Body of pancreas (tissue), 4 donors: ENCODE measurements at regions not wholly inside any gene's neighbourhood (a gene's known extent, or its start where the extent isn't known, plus 50 kb on each side); places are given as distances from the start of the nearest gene placed in this dataset.

ENCODE experiments used
- ATAC-seq: fragments of 150-250 bp; one replicate; pipeline ENCODE4 v1.9.1; 2016
- DNase-seq, 4 donors: peaks; one replicate each; pipeline ENCODE4 v3.0.0-alpha.2; 2019
- H3K27ac ChIP-seq, 4 donors: fragments of 200-600 bp; sonication (generic); 1 replicate in 3 of 4; 2 replicates in 1 of 4; pipeline versions ENCODE4 v1.5.1 to v1.6.1; 2016 to 2019; ENCODE audit warnings: mild to moderate bottlenecking in 1 of 4, mixed read lengths in 1 of 4, moderate library complexity in 1 of 4
- H3K27me3 ChIP-seq, 2 donors: fragments of 200-600 bp; sonication (generic); one replicate each; pipeline ENCODE4 v1.6.0; 2016; ENCODE audit warnings: mild to moderate bottlenecking in 1 of 2
- H3K36me3 ChIP-seq, 2 donors: fragments of 200-600 bp; sonication (generic); replicated peaks in 1 of 2; 2 replicates each; pipeline ENCODE4 v1.5.1; 2016; ENCODE audit warnings: low read depth in 2 of 2; ENCODE audit not compliant: insufficient read depth in 1 of 2
- H3K4me1 ChIP-seq: fragments of 200-600 bp; sonication (generic); one replicate; pipeline ENCODE4 v1.6.0; 2016
- H3K4me3 ChIP-seq, 2 donors: fragments of 200-600 bp; sonication (generic); 1 replicate in 1 of 2; 2 replicates in 1 of 2; pipeline ENCODE4 v1.5.1; 2016 to 2019
- H3K9me3 ChIP-seq, 3 donors: fragments of 200-600 bp; sonication (generic); 1 replicate in 2 of 3; 2 replicates in 1 of 3; pipeline ENCODE4 v1.5.1; 2016
- POLR2A ChIP-seq, 3 donors: fragments of 450-650 bp; IDR thresholded peaks; one replicate each; pipeline ENCODE4 v1.6.1; 2016; ENCODE audit warnings: antibody characterized with exemption in 3 of 3, mild to moderate bottlenecking in 2 of 3
- WGBS, 2 donors: methylation state at CpG; one replicate each; pipeline ENCODE4 v1.1.5; 2017; 5-methylcytosine and 5-hydroxymethylcytosine counted together
- intact Hi-C: fragments of 100-400 bp; cut with DNase I; formaldehyde crosslinking; loops from one replicate; pipeline ENCODE4 v1.15.1; 2023
- TF ChIP-seq, protein P1 (sequence below), 7 experiments: fragments of 450-650 bp in 4 of 7; fragments of 200-600 bp in 3 of 7; sonication (generic) in 3 of 7; IDR thresholded peaks; one replicate each; pipeline ENCODE4 v1.5.1; 2016 to 2019; ENCODE audit warnings: antibody characterized with exemption in 7 of 7

DNA sequence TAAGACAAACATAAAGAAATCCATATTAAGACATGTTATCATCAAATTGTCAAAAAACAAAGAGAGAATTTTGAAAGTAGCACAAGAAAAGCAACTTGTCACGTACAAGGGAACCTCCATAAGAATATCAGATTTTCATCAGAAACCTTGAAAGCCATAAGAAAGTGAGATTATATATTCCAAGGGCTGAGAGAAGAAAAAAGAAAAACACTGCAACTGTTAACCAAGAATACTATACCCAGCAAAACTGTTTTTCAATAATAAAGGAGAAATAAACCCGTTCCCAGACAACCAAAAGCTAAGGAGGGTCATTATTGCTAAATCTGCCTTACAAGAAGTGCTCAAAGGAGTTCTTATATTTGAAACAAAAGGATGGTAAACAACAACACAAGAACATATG, 94.7 kb upstream of the TSPAN8 start:
- no peaks in the 10 kb centered on the region for H3K4me1 ChIP-seq
- H3K27ac ChIP-seq = no peak overlapping the region
- H3K4me3 ChIP-seq = no peak overlapping the region
- WGBS, 2 donors = 57 to 71% methylated on average over 2 of the region's 2 CpGs
- DNase-seq (no peak), ATAC-seq (no peak)
- H3K9me3 ChIP-seq = peaks cover 0 to 15% (median 0%) of the 10 kb centered on the region in 3 donors
- intact Hi-C loops = no loop called here
- TF ChIP-seq, protein P1, sequence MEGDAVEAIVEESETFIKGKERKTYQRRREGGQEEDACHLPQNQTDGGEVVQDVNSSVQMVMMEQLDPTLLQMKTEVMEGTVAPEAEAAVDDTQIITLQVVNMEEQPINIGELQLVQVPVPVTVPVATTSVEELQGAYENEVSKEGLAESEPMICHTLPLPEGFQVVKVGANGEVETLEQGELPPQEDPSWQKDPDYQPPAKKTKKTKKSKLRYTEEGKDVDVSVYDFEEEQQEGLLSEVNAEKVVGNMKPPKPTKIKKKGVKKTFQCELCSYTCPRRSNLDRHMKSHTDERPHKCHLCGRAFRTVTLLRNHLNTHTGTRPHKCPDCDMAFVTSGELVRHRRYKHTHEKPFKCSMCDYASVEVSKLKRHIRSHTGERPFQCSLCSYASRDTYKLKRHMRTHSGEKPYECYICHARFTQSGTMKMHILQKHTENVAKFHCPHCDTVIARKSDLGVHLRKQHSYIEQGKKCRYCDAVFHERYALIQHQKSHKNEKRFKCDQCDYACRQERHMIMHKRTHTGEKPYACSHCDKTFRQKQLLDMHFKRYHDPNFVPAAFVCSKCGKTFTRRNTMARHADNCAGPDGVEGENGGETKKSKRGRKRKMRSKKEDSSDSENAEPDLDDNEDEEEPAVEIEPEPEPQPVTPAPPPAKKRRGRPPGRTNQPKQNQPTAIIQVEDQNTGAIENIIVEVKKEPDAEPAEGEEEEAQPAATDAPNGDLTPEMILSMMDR (IDR thresholded peaks at IDR 0.05) = no peak
- TF ChIP-seq POLR2A (IDR thresholded peaks at IDR 0.05) = no peak
- no peaks in the 10 kb centered on the region for H3K27me3 ChIP-seq
- no peaks in the 10 kb centered on the region for H3K36me3 ChIP-seq

DNA sequence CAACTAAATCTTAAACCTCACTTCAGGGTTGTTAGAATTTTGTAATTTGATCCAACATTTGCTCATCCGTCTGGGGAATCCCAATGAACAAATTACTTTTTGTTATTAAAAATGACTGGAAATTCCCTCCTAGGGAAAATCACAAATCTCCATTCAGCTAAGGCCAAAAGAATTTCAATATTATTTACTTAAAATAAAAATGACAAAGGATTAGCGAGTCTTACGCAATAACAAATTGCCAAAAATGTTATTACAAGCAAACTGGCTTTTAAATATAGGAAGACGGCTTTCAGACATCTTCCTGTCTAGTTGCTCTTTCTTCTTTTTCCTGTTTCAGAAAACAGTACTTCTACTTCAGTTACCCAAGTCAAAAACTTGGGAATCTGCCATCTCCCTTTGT, 92.4 kb upstream of the TSPAN8 start:
- peaks cover 0 to 15% (median 0%) of the 10 kb centered on the region in 3 donors for H3K9me3 ChIP-seq
- H3K36me3 ChIP-seq = no peaks in the 10 kb centered on the region
- peak overlapping the region in 1 of 4 donors; percentile 19 for H3K27ac ChIP-seq
- no peak for TF ChIP-seq POLR2A (IDR thresholded peaks at IDR 0.05)
- TF ChIP-seq, protein P1 (IDR thresholded peaks at IDR 0.05) = no peak
- intact Hi-C loops = no loop called here
- H3K27me3 ChIP-seq = no peaks in the 10 kb centered on the region
- no peaks in the 10 kb centered on the region for H3K4me1 ChIP-seq
- no peak for ATAC-seq
- H3K4me3 ChIP-seq = no peak overlapping the region
- DNase-seq = no peak
- WGBS, 2 donors = 39 to 45% methylated on average over 4 of the region's 4 CpGs

DNA sequence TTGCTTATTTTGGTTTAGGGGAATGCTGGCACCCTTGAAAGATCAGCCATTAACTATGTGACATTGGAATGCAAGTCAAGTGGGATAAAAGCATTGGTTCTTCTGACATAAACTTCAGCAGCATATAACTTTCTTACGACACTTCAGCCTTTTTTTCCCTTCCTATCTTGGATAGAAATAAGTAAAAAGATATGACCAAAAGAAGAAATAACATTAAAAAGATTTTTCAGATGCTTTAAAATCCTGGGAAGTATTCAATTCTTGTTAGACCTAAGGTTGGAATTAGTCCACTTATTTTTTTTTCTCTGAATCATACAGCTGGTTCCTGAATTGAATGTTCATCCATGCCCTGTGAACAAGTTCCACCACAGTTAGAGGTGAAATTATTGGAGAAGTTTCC, 85.6 kb upstream of the TSPAN8 start:
- Histone ChIP-seq H3K27me3 (no peaks in the 10 kb centered on the region), H3K27ac (no peak overlapping the region), H3K36me3 (no peaks in the 10 kb centered on the region), H3K9me3 (no peaks in the 10 kb centered on the region), H3K4me1 (no peaks in the 10 kb centered on the region), H3K4me3 (no peak overlapping the region)
- TF ChIP-seq, protein P1 (IDR thresholded peaks at IDR 0.05) = no peak
- no peak for TF ChIP-seq POLR2A (IDR thresholded peaks at IDR 0.05)
- no peak for ATAC-seq
- WGBS, 2 donors = 54 to 62% methylated on average over 1 of the region's 1 CpG
- intact Hi-C loops = no loop called here
- no peak for DNase-seq

DNA sequence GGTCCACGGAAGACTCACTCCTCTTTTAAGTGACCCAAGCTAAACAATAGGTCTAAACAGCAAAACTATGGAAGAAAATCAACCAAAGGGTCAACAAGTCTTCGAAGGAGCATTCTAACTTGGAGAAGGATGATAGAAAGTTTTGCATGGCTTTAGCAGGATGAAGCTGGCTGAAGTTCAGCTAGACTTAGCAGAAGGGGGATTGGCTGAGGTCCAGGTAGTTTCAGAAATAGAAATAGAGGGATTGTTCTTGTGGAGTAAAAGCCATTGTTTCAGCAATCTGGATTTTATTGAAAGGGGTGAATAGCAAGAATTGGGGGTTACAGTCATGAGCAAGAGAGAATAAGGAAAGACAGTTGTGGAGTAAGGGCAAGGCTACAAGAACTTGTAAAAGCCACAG, 84.7 kb upstream of the TSPAN8 start:
- WGBS, 2 donors = 53 to 66% methylated on average over 2 of the region's 2 CpGs
- Histone ChIP-seq H3K36me3 (no peaks in the 10 kb centered on the region), H3K27ac (no peak overlapping the region), H3K9me3 (no peaks in the 10 kb centered on the region), H3K27me3 (no peaks in the 10 kb centered on the region), H3K4me3 (no peak overlapping the region), H3K4me1 (no peaks in the 10 kb centered on the region)
- intact Hi-C loops = no loop called here
- no peak for DNase-seq
- TF ChIP-seq, protein P1 (IDR thresholded peaks at IDR 0.05) = no peak
- no peak for TF ChIP-seq POLR2A (IDR thresholded peaks at IDR 0.05)
- ATAC-seq = no peak

DNA sequence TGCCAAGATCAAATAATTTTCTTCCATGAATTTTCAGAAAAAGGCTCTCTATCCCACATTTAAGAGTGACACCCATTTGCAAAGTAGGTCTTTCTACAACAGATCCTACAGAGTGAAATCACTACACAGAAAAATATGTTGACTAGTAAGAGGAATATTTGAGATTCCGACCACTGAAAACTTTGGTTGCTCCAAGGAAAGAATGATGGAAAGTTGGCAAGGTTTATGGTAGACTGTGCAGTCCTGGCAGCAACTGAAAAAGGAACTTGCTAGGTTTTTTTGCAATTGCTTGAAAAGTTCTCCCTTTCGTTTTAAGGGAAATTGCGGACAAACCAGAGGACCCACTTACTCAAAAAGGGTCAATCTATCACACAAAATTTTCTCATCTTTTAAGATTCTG, 83.1 kb upstream of the TSPAN8 start:
- ATAC-seq (no peak), DNase-seq (no peak)
- WGBS, 2 donors = 72% methylated on average over 3 of the region's 3 CpGs
- Histone ChIP-seq H3K27ac (no peak overlapping the region), H3K4me1 (no peaks in the 10 kb centered on the region), H3K9me3 (no peaks in the 10 kb centered on the region), H3K36me3 (no peaks in the 10 kb centered on the region), H3K4me3 (no peak overlapping the region), H3K27me3 (no peaks in the 10 kb centered on the region)
- intact Hi-C loops = no loop called here
- no peak for TF ChIP-seq POLR2A (IDR thresholded peaks at IDR 0.05)
- TF ChIP-seq, protein P1 (IDR thresholded peaks at IDR 0.05) = no peak
